SK-N-SH (cell line): ENCODE measurements at regions not wholly inside any gene's neighbourhood (a gene's known extent, or its start where the extent isn't known, plus 50 kb on each side); places are given as distances from the start of the nearest gene placed in this dataset.
A peak's percentile ranks its signal among the peaks of the same experiment; 100 is the strongest.

Source experiments
- CTCF ChIA-PET: fragments of 300-600, 350-600 bp; formaldehyde crosslinking; extraction: SDS; loops from one replicate; lab custom pipeline; 2021; lab: Yijun Ruan, JAX
- POLR2A ChIA-PET: fragments of 350-600 bp; sonication (Branson Sonifier 250); formaldehyde crosslinking; extraction: SDS; loops from one replicate; lab custom pipeline; 2020; ENCODE audit warnings: antibody characterized with exemption, inconsistent platforms; lab: Yijun Ruan, JAX
- DNase-seq: peaks from one replicate; pipeline ENCODE4 v3.0.0; 2012
- H2AFZ ChIP-seq: fragments of 200-600 bp; sonication (generic); 2 replicates; pipeline ENCODE4 v1.8.1; 2016; ENCODE audit warnings: antibody characterized with exemption, mild to moderate bottlenecking, low read depth
- H3F3A ChIP-seq: fragments of 200-600 bp; sonication (generic); replicated peaks from 2 replicates; pipeline ENCODE3; 2016; ENCODE audit warnings: antibody characterized with exemption, mild to moderate bottlenecking; ENCODE audit not compliant: insufficient read depth
- H3K27ac ChIP-seq, 2 experiments: fragments of 200-500 bp in 1 of 2; fragments of 200-600 bp in 1 of 2; sonication (Bioruptor generic) in 1 of 2; sonication (generic), shearing (Covaris generic) in 1 of 2; 2 replicates each; pipeline versions ENCODE4 v1.5.1 to v1.6.1; 2014 to 2016; ENCODE audit warnings: low read depth in 2 of 2, inconsistent platforms in 1 of 2, low read length in 1 of 2, mild to moderate bottlenecking in 1 of 2, mixed read lengths in 1 of 2
- H3K27me3 ChIP-seq: fragments of 200-600 bp; sonication (generic), shearing (Covaris generic); 2 replicates; pipeline ENCODE4 v1.6.1; 2016; ENCODE audit warnings: mixed run types; ENCODE audit not compliant: insufficient read depth
- H3K36me3 ChIP-seq, 2 experiments: fragments of 200-500 bp in 1 of 2; fragments of 200-600 bp in 1 of 2; sonication (Bioruptor generic) in 1 of 2; sonication (generic) in 1 of 2; replicated peaks in 1 of 2; 2 replicates each; pipeline versions ENCODE3 to v1.5.1; 2014 to 2016; ENCODE audit warnings: low read length in 1 of 2, mild to moderate bottlenecking in 1 of 2; ENCODE audit not compliant: insufficient read depth in 2 of 2, control insufficient read depth in 1 of 2
- H3K4me1 ChIP-seq, 2 experiments: fragments of 200-500 bp in 1 of 2; fragments of 200-600 bp in 1 of 2; sonication (Bioruptor generic) in 1 of 2; sonication (generic), shearing (Covaris generic) in 1 of 2; 2 replicates each; pipeline versions ENCODE4 v1.5.1 to v1.6.1; 2014 to 2016; ENCODE audit warnings: low read depth in 1 of 2, low read length in 1 of 2, mixed run types in 1 of 2; ENCODE audit not compliant: insufficient read depth in 2 of 2, control insufficient read depth in 1 of 2
- H3K4me2 ChIP-seq: fragments of 200-600 bp; sonication (generic), shearing (Covaris generic); 2 replicates; pipeline ENCODE4 v1.6.1; 2017; ENCODE audit warnings: mixed run types
- H3K4me3 ChIP-seq, 2 experiments: fragments of 200-500 bp in 1 of 2; fragments of 200-600 bp in 1 of 2; sonication (Bioruptor generic) in 1 of 2; sonication (generic), shearing (Covaris generic) in 1 of 2; 2 replicates each; pipeline versions ENCODE4 v1.5.1 to v1.8.1; 2014 to 2016; ENCODE audit warnings: low read depth in 2 of 2, inconsistent platforms in 1 of 2, low read length in 1 of 2, mild to moderate bottlenecking in 1 of 2, mixed read lengths in 1 of 2, moderate library complexity in 1 of 2
- H3K79me2 ChIP-seq: fragments of 200-600 bp; sonication (generic); 2 replicates; pipeline ENCODE4 v1.8.1; 2017; ENCODE audit warnings: mild to moderate bottlenecking; ENCODE audit not compliant: insufficient read depth
- H3K9ac ChIP-seq: fragments of 200-600 bp; sonication (generic); 2 replicates; pipeline ENCODE4 v1.6.1; 2017; ENCODE audit warnings: mixed run types
- H3K9me2 ChIP-seq: fragments of 200-600 bp; sonication (generic); 2 replicates; pipeline ENCODE4 v1.6.1; 2017; ENCODE audit warnings: mixed run types
- H3K9me3 ChIP-seq: fragments of 200-600 bp; sonication (generic); 2 replicates; pipeline ENCODE4 v1.6.1; 2017; ENCODE audit warnings: mixed run types, mild to moderate bottlenecking, moderate library complexity
- H4K20me1 ChIP-seq: fragments of 200-600 bp; sonication (generic); 2 replicates; pipeline ENCODE4 v1.6.1; 2017; ENCODE audit warnings: mild to moderate bottlenecking, mixed run types; ENCODE audit not compliant: insufficient read depth
- CHD2 ChIP-seq: fragments of 150-350 bp; IDR thresholded peaks from 2 replicates; pipeline ENCODE4 v1.6.1; 2018; ENCODE audit warnings: low read length; ENCODE audit not compliant: partially characterized antibody
- ELF1 ChIP-seq: IDR thresholded peaks from 2 replicates; pipeline ENCODE4 v1.4.0; 2012
- EP300 ChIP-seq, 2 experiments: IDR thresholded peaks; 2 replicates each; pipeline versions ENCODE4 v1.4.0 to v1.6.1; 2012; ENCODE audit warnings: borderline replicate concordance in 1 of 2, low read depth in 1 of 2, low read length in 1 of 2
- EZH2phosphoT487 ChIP-seq: fragments of 200-600 bp; sonication (generic); IDR thresholded peaks from 2 replicates; pipeline ENCODE4 v1.6.1; 2017; ENCODE audit warnings: low read depth, mixed run types, mild to moderate bottlenecking, antibody characterized with exemption, moderate library complexity, borderline replicate concordance
- FOSL2 ChIP-seq: IDR thresholded peaks from 2 replicates; pipeline ENCODE4 v1.4.0; 2012; ENCODE audit warnings: low read depth, mild to moderate bottlenecking, moderate library complexity, borderline replicate concordance
- FOXJ3 ChIP-seq: sonication (generic); formaldehyde crosslinking; IDR thresholded peaks from 2 replicates; pipeline ENCODE4 v1.5.1; 2020; ENCODE audit warnings: mild to moderate bottlenecking, missing genetic modification reagents
- MAX ChIP-seq: IDR thresholded peaks from 2 replicates; pipeline ENCODE4 v1.4.0; 2012; ENCODE audit warnings: low read depth
- MEF2A ChIP-seq: IDR thresholded peaks from 2 replicates; pipeline ENCODE4 v1.4.0; 2012; ENCODE audit warnings: low read depth, borderline replicate concordance
- MXI1 ChIP-seq: IDR thresholded peaks from 2 replicates; pipeline ENCODE4 v1.6.1; 2012; ENCODE audit warnings: mild to moderate bottlenecking, low read depth, low read length, improper control_type of control experiment
- NFIC ChIP-seq: IDR thresholded peaks from 2 replicates; pipeline ENCODE4 v1.4.0; 2012; ENCODE audit warnings: borderline replicate concordance
- RAD21 ChIP-seq: IDR thresholded peaks from 2 replicates; pipeline ENCODE4 v1.6.1; 2012; ENCODE audit warnings: mild to moderate bottlenecking, low read length
- RXRA ChIP-seq: IDR thresholded peaks from 2 replicates; pipeline ENCODE4 v1.4.0; 2012; ENCODE audit warnings: low read depth, mild to moderate bottlenecking, borderline replicate concordance
- SMC3 ChIP-seq: IDR thresholded peaks from 2 replicates; pipeline ENCODE4 v1.6.1; 2012; ENCODE audit warnings: low read depth, low read length, improper control_type of control experiment
- TEAD4 ChIP-seq: IDR thresholded peaks from 2 replicates; pipeline ENCODE4 v1.4.0; 2012; ENCODE audit warnings: mild to moderate bottlenecking, borderline replicate concordance; ENCODE audit not compliant: insufficient read depth
- USF2 ChIP-seq: fragments of 150-350 bp; IDR thresholded peaks from 2 replicates; pipeline ENCODE4 v1.6.1; 2017; ENCODE audit warnings: antibody characterized with exemption, low read length, low read depth, borderline replicate concordance
- ZBTB33 ChIP-seq: IDR thresholded peaks from 2 replicates; pipeline ENCODE4 v1.4.0; 2012; ENCODE audit warnings: low read depth, borderline replicate concordance
- WGBS: methylation state at CpG from one replicate; pipeline ENCODE4 v1.1.6; 2017; ENCODE audit warnings: low lambda C conversion rate; 5-methylcytosine and 5-hydroxymethylcytosine counted together
- TF ChIP-seq, protein P1 (sequence below): IDR thresholded peaks from 2 replicates; pipeline ENCODE4; 2012

GRCh38 chr1:29686012-29686930 lies 449.9 kb downstream of the PTPRU start:
- peaks cover 13 to 93% of the 10 kb centered on the region in 2 experiments for H3K4me1 ChIP-seq
- H3K36me3 ChIP-seq = no peaks in the 10 kb centered on the region
- POLR2A ChIA-PET = interaction anchor here (0.7 kb wide), 1 partner anchor 447 kb away, joined by 3 read pairs; no protein-coding TSS in a partner anchor
- H3K4me3 ChIP-seq = no peak overlapping the region
- no peak overlapping the region for H3K4me2 ChIP-seq
- TF ChIP-seq EP300 (IDR thresholded peaks at IDR 0.05; ENCODE audit: borderline replicate concordance in 1 of 2, low read depth in 1 of 2, low read length in 1 of 2) (peak in 1 of 2 experiments; percentile 18; a peak in 1 of 4 replicates), MAX (no peak)
- peak; percentile 63 for DNase-seq
- no peaks in the 10 kb centered on the region for H3K9me3 ChIP-seq
- CTCF ChIA-PET = interaction anchor here (1.0 to 4.6 kb wide), 3 partner anchors 12 to 107 kb away, joined by 5 to 24 read pairs (median 6); no protein-coding TSS in a partner anchor
- H3F3A ChIP-seq = peaks cover 9% of the 10 kb centered on the region
- WGBS = 67% methylated on average over 14 of the region's 22 CpGs
- no peak overlapping the region for H3K9ac ChIP-seq
- H2AFZ ChIP-seq = no peak overlapping the region
- H3K9me2 ChIP-seq = no peaks in the 10 kb centered on the region
- no peaks in the 10 kb centered on the region for H3K79me2 ChIP-seq
- peak overlapping the region in 1 of 2 experiments; percentile 93; a peak in 2 of 4 replicates for H3K27ac ChIP-seq
- H3K27me3 ChIP-seq = no peaks in the 10 kb centered on the region
- H4K20me1 ChIP-seq = no peaks in the 10 kb centered on the region

DNA sequence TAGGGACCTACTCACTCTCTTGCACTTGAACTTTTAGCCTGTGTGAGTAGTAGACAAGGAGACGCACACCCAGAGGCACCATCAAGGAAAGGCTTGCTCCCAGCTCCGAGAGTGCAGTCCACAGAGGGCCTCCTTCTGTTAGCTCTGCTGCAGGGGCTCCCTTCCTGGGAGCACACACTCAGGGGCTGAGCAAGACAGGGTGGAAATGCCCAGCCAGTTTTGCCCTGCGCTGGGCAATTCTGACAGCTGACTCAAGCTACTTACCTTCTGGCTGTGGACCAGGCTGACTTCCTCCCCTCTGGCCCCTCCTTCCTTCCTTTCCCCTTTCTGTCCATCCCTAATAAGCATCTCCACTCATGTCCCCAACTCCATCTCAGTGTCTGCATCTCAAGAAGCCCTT lies 449.1 kb downstream of the PTPRU start:
- Histone ChIP-seq H3K4me2 (no peak overlapping the region), H3K9me2 (no peaks in the 10 kb centered on the region), H3K27ac (peak overlapping the region in 1 of 2 experiments; percentile 51; a peak in 1 of 4 replicates), H4K20me1 (no peaks in the 10 kb centered on the region), H3K9me3 (no peaks in the 10 kb centered on the region), H3K27me3 (no peaks in the 10 kb centered on the region), H2AFZ (no peak overlapping the region), H3K4me1 (peaks cover 13 to 85% of the 10 kb centered on the region in 2 experiments), H3F3A (peaks cover 9% of the 10 kb centered on the region), H3K79me2 (no peaks in the 10 kb centered on the region), H3K9ac (no peak overlapping the region), H3K4me3 (no peak overlapping the region), H3K36me3 (no peaks in the 10 kb centered on the region)
- no peak for TF ChIP-seq RAD21
- TF ChIP-seq ZBTB33 = no peak
- no peak for TF ChIP-seq MEF2A
- TF ChIP-seq MXI1 = no peak
- TF ChIP-seq, protein P1, sequence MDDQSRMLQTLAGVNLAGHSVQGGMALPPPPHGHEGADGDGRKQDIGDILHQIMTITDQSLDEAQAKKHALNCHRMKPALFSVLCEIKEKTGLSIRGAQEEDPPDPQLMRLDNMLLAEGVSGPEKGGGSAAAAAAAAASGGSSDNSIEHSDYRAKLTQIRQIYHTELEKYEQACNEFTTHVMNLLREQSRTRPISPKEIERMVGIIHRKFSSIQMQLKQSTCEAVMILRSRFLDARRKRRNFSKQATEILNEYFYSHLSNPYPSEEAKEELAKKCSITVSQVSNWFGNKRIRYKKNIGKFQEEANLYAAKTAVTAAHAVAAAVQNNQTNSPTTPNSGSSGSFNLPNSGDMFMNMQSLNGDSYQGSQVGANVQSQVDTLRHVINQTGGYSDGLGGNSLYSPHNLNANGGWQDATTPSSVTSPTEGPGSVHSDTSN = no peak
- TF ChIP-seq NFIC = no peak
- no peak for TF ChIP-seq USF2
- no peak for TF ChIP-seq FOSL2
- TF ChIP-seq SMC3 = no peak
- TF ChIP-seq EZH2phosphoT487 = no peak
- TF ChIP-seq FOXJ3 (CRISPR knock-in tag) = no peak
- TF ChIP-seq MAX = no peak
- TF ChIP-seq CHD2 = no peak
- no peak for TF ChIP-seq ELF1
- TF ChIP-seq TEAD4 = no peak
- TF ChIP-seq EP300 (IDR thresholded peaks at IDR 0.05; ENCODE audit: borderline replicate concordance in 1 of 2, low read depth in 1 of 2, low read length in 1 of 2) = no peak
- TF ChIP-seq RXRA = no peak
- DNase-seq = no peak
- CTCF ChIA-PET = interaction anchor here (1.0 to 1.6 kb wide), 3 partner anchors 14 to 426 kb away, joined by 3 to 5 read pairs (median 3); no protein-coding TSS in a partner anchor
- 64% methylated on average over 2 of the region's 3 CpGs for WGBS
- POLR2A ChIA-PET = no interaction called here
